Testis (tissue), 2 donors: ENCODE measurements at regions not wholly inside any gene's neighbourhood (a gene's known extent, or its start where the extent isn't known, plus 50 kb on each side); places are given as distances from the start of the nearest gene placed in this dataset.

Experiments used
- POLR2A ChIP-seq: fragments of 450-650 bp; IDR thresholded peaks from one replicate; pipeline ENCODE4 v1.6.1; 2017; ENCODE audit warnings: antibody characterized with exemption, mild to moderate bottlenecking, moderate library complexity
- TF ChIP-seq, protein P1 (sequence below), 3 experiments: fragments of 450-650 bp in 2 of 3; fragments of 200-600 bp in 1 of 3; sonication (generic) in 1 of 3; IDR thresholded peaks; one replicate each; pipeline ENCODE4 v1.5.1; 2016 to 2019; ENCODE audit warnings: antibody characterized with exemption in 3 of 3, mild to moderate bottlenecking in 2 of 3, moderate library complexity in 1 of 3

- TF ChIP-seq, protein P1, sequence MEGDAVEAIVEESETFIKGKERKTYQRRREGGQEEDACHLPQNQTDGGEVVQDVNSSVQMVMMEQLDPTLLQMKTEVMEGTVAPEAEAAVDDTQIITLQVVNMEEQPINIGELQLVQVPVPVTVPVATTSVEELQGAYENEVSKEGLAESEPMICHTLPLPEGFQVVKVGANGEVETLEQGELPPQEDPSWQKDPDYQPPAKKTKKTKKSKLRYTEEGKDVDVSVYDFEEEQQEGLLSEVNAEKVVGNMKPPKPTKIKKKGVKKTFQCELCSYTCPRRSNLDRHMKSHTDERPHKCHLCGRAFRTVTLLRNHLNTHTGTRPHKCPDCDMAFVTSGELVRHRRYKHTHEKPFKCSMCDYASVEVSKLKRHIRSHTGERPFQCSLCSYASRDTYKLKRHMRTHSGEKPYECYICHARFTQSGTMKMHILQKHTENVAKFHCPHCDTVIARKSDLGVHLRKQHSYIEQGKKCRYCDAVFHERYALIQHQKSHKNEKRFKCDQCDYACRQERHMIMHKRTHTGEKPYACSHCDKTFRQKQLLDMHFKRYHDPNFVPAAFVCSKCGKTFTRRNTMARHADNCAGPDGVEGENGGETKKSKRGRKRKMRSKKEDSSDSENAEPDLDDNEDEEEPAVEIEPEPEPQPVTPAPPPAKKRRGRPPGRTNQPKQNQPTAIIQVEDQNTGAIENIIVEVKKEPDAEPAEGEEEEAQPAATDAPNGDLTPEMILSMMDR (IDR thresholded peaks at IDR 0.05): no peak
- TF ChIP-seq POLR2A: no peak
Measured at GRCh38 chrX:35416782-35417181, 381.4 kb upstream of the MAGEB16 start.
